Type B pancreatic cell (in vitro differentiated cells): ENCODE measurements at regions not wholly inside any gene's neighbourhood (a gene's known extent, or its start where the extent isn't known, plus 50 kb on each side); places are given as distances from the start of the nearest gene placed in this dataset.

ENCODE experiments used
- DNase-seq: peaks from one replicate; pipeline ENCODE4 v3.0.0; 2021; ENCODE audit warnings: mixed read lengths; ENCODE audit not compliant: unreplicated experiment; ENCODE audit errors: extremely low spot score
- H3K27ac Mint-ChIP-seq: 2 replicates; pipeline ENCODE4 v1.8.0; 2021; ENCODE audit warnings: mild to moderate bottlenecking, mixed read lengths
- H3K27me3 Mint-ChIP-seq: 2 replicates; pipeline ENCODE4 v1.8.0; 2021; ENCODE audit warnings: mixed read lengths
- H3K36me3 Mint-ChIP-seq: 2 replicates; pipeline ENCODE4 v1.8.0; 2021; ENCODE audit warnings: mixed read lengths
- H3K4me1 Mint-ChIP-seq: one replicate; pipeline ENCODE4 v1.8.0; 2021; ENCODE audit warnings: mixed read lengths; ENCODE audit not compliant: unreplicated experiment
- H3K4me3 Mint-ChIP-seq: 2 replicates; pipeline ENCODE4 v1.8.0; 2021; ENCODE audit warnings: mild to moderate bottlenecking, mixed read lengths
- H3K9me3 Mint-ChIP-seq: 2 replicates; pipeline ENCODE4 v1.8.0; 2021; ENCODE audit warnings: mixed read lengths
- TF ChIP-seq, protein P1 (sequence below): fragments of 200-600 bp; sonication (generic); conservative IDR thresholded peaks from 2 replicates; pipeline ENCODE4 v1.5.0; 2021; ENCODE audit warnings: antibody characterized with exemption, mild to moderate bottlenecking

DNA sequence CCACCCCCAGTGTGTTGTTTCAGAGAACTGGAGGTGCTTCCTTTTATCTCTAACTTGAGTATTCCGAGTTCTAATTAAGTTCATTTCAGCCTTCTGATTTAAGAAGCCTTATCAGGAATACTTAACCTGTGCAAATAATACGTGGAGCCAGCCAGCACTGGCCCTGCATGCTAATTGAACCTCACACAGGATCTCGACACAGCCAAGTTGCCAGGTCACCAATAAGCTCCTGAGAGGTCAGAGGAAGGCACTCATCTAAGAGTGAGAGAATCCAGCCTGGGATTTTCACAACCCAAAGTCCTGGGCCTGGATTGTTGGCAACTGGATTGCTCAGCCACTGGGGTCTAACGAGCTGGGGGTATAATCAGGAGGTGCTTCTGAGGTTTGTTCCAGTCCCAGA is 157.7 kb upstream of the LRFN2 start:
- peaks cover 25% of the 10 kb centered on the region for H3K27me3 Mint-ChIP-seq
- DNase-seq: no peak
- H3K4me1 Mint-ChIP-seq: peaks cover 5% of the 10 kb centered on the region
- no peaks in the 10 kb centered on the region for H3K9me3 Mint-ChIP-seq
- TF ChIP-seq, protein P1, sequence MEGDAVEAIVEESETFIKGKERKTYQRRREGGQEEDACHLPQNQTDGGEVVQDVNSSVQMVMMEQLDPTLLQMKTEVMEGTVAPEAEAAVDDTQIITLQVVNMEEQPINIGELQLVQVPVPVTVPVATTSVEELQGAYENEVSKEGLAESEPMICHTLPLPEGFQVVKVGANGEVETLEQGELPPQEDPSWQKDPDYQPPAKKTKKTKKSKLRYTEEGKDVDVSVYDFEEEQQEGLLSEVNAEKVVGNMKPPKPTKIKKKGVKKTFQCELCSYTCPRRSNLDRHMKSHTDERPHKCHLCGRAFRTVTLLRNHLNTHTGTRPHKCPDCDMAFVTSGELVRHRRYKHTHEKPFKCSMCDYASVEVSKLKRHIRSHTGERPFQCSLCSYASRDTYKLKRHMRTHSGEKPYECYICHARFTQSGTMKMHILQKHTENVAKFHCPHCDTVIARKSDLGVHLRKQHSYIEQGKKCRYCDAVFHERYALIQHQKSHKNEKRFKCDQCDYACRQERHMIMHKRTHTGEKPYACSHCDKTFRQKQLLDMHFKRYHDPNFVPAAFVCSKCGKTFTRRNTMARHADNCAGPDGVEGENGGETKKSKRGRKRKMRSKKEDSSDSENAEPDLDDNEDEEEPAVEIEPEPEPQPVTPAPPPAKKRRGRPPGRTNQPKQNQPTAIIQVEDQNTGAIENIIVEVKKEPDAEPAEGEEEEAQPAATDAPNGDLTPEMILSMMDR: no peak
- no peaks in the 10 kb centered on the region for H3K36me3 Mint-ChIP-seq
- no peak overlapping the region for H3K4me3 Mint-ChIP-seq
- no peak overlapping the region for H3K27ac Mint-ChIP-seq

DNA sequence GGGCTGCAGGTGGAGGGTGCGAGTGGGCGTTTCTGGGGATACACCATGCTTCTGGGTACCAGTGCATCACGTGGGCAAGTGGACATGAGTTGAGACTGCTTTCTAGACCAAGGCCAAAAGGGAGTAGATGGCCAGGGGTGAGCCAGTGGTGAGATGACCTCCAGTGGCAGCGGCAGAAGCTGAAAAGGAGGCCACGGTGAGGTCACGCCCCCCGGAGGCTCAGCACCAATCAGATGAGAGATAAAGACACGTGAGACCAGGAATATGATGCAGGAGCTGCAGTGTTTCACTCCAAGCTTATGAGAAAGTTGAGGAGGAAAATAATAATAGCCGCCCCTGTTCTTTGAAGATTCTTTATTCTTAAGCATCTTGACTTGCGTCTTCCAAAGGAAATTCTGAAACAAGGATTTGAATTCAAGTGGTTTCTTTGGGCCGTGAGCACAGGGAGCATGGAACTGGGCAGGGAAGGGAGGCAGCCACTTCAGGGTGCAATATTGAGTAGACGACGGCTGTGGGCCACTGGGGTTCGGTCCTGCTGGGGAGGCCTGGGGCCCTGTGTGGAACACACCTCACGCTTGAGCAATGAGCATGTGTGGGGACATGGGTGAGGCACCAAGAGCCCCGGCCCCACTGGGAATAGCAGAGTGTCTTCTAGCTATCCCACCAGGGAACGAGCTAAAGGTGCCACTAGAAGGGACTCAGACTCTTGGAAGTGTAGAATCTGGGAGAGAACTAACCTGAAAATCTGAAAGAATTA is 156.7 kb upstream of the LRFN2 start:
- Mint-ChIP-seq H3K27me3 (peaks cover 19% of the 10 kb centered on the region), H3K4me3 (no peak overlapping the region), H3K36me3 (no peaks in the 10 kb centered on the region), H3K27ac (no peak overlapping the region), H3K4me1 (peaks cover 5% of the 10 kb centered on the region), H3K9me3 (no peaks in the 10 kb centered on the region)
- TF ChIP-seq, protein P1: no peak
- no peak for DNase-seq

DNA sequence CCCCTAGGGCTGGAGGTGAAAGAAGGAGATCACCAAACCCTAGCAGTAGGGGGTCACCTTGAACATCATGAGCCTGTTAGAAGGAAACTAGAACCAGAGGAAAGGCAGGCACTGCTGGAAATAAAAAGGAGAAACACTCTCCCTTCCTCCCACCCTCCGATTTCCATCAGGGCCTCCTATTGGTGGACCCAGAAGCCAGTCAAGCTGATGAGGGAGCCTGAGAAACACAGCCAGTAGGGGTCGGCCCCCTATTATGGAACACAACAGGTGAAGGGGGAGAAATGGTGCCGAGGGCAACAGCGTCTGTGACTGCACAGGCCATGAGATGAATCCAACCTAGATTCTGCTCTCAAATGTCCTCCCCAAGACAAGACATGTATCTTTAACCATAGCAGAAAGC is 156.1 kb upstream of the LRFN2 start:
- Mint-ChIP-seq H3K9me3 (no peaks in the 10 kb centered on the region), H3K27ac (no peak overlapping the region), H3K27me3 (peaks cover 21% of the 10 kb centered on the region), H3K4me3 (no peak overlapping the region), H3K4me1 (peaks cover 9% of the 10 kb centered on the region), H3K36me3 (no peaks in the 10 kb centered on the region)
- DNase-seq: no peak
- TF ChIP-seq, protein P1: no peak

DNA sequence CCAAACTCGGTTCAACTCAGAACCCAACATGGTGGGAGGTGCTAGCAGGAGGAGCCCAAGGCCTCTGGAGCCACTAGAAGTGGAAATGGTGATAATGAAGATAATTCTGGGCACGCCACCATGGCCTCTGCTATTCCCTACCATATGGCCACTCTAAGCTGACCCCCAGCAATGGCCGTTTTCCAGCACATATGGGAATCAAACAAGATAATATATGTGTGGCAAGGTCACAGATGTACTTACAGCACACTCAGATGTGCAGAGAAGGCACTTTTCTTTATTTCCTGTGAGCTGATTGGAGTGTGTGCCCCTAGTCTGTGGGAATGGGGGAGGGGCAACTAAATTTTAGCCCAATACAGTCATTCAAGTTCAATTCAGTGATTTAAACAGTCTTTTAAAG is 153.4 kb upstream of the LRFN2 start:
- Mint-ChIP-seq H3K4me1 (peaks cover 4% of the 10 kb centered on the region), H3K27ac (no peak overlapping the region), H3K4me3 (no peak overlapping the region), H3K9me3 (no peaks in the 10 kb centered on the region), H3K36me3 (no peaks in the 10 kb centered on the region), H3K27me3 (peaks cover 13% of the 10 kb centered on the region)
- no peak for DNase-seq
- TF ChIP-seq, protein P1: no peak

DNA sequence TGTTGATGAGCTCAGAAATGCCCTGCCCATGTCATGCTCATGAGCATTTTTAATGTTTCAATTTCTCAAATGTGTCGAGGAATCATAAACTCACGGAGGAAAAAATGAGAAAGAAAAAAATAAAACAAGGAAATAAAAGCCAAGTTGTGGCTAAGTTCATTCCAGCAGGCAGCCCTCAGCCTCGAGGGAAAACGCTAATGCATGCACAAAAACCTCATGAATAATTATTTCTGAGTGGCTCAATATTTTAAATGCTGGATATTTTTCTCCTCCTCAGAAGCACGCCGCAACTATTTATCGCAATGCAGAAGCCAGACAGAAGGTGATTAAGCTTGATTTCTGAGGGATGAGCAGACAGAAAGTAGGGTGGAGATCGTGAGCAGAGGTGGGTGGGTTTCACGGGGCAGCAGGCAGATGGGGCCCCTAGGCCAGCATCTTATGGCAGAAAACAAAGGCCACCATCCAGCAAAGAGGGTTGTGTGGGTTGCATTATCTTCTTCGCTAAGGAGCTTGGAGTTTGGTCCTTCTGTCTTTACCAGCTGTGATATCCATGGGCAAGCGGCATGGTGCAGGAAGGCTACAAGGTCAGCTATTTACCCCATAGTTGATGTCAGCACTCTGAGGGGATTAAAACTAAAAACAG is 151.5 kb upstream of the LRFN2 start:
- Mint-ChIP-seq H3K4me3 (no peak overlapping the region), H3K9me3 (no peaks in the 10 kb centered on the region), H3K27me3 (peaks cover 13% of the 10 kb centered on the region), H3K4me1 (peaks cover 10% of the 10 kb centered on the region), H3K36me3 (no peaks in the 10 kb centered on the region), H3K27ac (no peak overlapping the region)
- DNase-seq: no peak
- TF ChIP-seq, protein P1: no peak
